Tibial nerve (tissue), 3 donors: ENCODE measurements at regions not wholly inside any gene's neighbourhood (a gene's known extent, or its start where the extent isn't known, plus 50 kb on each side); places are given as distances from the start of the nearest gene placed in this dataset.

ENCODE experiments used
- CTCF ChIP-seq, 5 experiments: fragments of 200-600 bp in 3 of 5; fragments of 450-650 bp in 2 of 5; sonication (generic) in 3 of 5; IDR thresholded peaks; one replicate each; pipeline ENCODE4 v1.5.1; 2016 to 2019; ENCODE audit warnings: antibody characterized with exemption in 5 of 5, mild to moderate bottlenecking in 3 of 5, moderate library complexity in 2 of 5
- POLR2A ChIP-seq, 2 donors: fragments of 450-650 bp; IDR thresholded peaks; one replicate each; pipeline ENCODE4 v1.6.1; 2017; ENCODE audit warnings: antibody characterized with exemption in 2 of 2, mild to moderate bottlenecking in 2 of 2, moderate library complexity in 2 of 2

GRCh38 chr1:14539953-14540563 is 58.4 kb upstream of the KAZN start:
- TF ChIP-seq CTCF (IDR thresholded peaks at IDR 0.05), result no peak
- TF ChIP-seq POLR2A (IDR thresholded peaks at IDR 0.05), result no peak
